HPDE6-E6E7 (cell line): ENCODE measurements at regions not wholly inside any gene's neighbourhood (a gene's known extent, or its start where the extent isn't known, plus 50 kb on each side); places are given as distances from the start of the nearest gene placed in this dataset.

Source experiments
- DNase-seq: peaks from one replicate; pipeline ENCODE4 v3.0.0; 2011; ENCODE audit warnings: missing footprints; ENCODE audit errors: extremely low spot score

- DNase-seq, result no peak
These were observed 146.2 kb downstream of the ENGASE start for GRCh38 chr17:79220713-79221291.

- DNase-seq, result no peak
These were observed 145.6 kb downstream of the ENGASE start for GRCh38 chr17:79220201-79220712.

DNA sequence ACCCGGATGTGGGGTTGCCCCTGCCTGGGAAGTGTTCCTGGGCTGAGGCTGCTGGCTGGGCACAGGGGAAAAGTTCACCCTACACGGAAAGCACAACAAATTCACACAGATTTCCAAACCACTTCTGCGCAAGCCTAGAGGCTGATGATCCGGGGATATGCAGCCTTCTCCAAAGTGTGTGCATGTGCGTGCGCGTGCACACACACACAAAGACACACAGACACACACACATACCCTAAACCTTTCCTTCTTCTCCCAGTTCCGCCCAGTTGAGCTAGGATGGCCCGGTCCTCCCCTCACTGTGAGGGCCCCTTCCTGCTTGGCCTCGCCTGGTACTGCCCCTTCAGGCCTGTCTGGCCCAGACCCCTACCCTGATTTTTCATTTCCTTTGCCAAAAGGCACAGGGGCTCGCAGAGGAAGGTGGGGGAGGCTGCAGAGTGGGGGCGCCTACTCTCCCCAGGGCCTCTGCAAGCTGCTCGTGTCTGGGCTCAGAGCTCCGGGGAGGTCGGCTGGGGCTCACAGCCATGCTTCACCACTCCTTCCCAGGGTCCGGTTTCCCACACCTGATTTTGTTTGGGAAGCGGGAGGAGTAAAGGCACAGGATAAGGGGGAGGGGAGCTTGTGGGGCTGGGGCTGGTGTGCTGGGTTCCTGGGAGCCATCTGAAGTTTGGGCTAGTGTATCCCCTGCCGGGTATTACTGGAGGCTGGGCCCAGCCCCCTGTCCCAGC is 144.7 kb downstream of the ENGASE start:
- no peak for DNase-seq

DNA sequence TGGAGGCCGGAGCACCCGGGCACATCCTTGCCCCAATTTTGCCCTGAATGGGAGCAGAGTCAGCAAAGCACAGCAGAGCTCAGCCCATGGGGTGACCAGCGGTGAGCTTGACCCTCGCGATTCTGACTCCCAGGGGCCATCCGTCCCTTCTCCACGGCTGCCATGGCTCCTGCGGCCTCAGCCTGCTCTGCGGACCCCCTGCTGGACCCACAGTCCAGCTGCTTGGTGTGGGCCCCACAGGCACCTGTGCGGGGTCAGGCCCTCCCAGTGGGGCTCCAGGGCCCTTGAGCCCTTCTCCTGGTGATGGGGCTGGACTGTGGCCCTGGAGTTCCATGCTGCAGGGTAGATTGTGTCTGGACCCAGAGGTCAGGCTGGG is 144.2 kb downstream of the ENGASE start:
- no peak for DNase-seq

- DNase-seq, result no peak
These were observed 143.7 kb downstream of the ENGASE start for GRCh38 chr17:79218175-79218824.

GRCh38 chr17:79217473-79218135 is 143.0 kb downstream of the ENGASE start:
- no peak for DNase-seq

DNA sequence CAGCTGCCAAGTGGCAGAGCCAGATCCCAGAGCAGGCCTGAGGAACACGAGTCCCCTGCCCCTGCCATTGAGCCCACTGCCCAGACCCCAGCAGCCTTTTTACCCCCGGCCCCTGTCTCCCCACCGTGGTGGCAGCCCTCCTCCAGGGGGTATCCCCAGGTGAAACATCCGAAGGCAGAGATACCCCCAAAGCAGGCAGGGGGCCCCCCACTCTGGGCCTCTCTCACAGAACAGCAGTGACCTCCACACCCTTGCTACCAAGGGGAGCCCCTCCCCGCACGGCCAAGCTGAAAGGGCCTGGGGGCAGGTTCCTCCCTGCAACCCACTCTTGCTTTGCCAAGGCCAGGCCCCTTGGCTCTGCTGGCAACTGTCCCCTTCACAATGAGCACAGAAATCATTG is 142.2 kb downstream of the ENGASE start:
- DNase-seq, result no peak

- no peak for DNase-seq
These were observed 141.8 kb downstream of the ENGASE start for GRCh38 chr17:79216391-79216790.

- no peak for DNase-seq
These were observed 141.0 kb downstream of the ENGASE start for GRCh38 chr17:79215631-79216030.

DNA sequence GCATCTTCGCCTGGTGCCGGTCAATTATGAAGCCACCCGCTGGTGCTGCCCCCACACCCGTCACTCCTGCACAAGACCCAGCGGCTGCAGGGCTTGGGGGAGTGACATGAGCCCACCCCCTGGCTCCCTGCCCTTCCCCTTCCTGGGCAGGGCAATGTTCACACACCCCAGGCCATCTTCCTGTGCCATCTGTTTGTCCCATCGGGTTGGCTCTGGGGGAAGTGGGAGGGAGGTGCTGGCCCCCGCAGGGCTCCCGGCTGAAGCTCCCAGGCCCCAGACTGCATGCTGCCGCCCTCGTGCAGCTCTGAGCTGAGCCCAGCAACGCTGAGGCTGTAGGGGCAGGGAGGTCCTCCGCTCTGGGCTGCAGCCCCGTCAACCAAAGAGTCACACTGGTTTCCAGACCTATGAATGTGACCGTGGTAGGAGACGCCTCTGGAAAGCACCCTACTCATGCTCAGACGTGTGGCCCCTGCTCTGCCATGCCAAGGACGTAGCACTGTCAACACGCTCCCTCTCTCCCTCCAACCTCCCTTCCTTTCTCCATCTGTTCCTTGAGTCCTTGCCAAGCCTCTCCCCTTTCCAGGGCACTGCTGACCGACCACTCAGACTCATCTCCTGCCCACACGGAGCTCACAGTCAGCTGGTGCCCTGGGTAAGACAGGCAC is 140.4 kb downstream of the ENGASE start:
- no peak for DNase-seq

- DNase-seq, result no peak
These were observed 139.8 kb downstream of the ENGASE start for GRCh38 chr17:79214459-79214858.

DNA sequence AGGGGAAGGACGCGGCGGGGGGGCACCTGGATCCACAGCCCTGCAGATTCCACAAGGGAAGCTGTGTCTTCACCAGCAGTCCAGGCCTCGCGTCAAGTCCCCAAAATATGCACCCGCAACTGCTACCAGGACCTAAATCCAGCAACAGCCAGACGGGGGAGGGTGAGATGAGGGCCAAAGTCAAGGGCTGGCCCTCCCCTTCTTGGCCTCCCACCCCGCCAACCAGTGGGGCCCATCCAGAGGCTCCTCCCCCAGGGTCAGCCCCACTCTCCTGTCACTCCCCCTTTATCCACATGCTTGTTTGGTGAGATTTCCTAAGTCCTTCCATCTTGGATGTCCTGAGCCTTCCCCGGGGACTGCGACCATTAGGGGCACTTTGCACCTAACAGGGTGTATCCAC is 138.7 kb downstream of the ENGASE start:
- no peak for DNase-seq

DNA sequence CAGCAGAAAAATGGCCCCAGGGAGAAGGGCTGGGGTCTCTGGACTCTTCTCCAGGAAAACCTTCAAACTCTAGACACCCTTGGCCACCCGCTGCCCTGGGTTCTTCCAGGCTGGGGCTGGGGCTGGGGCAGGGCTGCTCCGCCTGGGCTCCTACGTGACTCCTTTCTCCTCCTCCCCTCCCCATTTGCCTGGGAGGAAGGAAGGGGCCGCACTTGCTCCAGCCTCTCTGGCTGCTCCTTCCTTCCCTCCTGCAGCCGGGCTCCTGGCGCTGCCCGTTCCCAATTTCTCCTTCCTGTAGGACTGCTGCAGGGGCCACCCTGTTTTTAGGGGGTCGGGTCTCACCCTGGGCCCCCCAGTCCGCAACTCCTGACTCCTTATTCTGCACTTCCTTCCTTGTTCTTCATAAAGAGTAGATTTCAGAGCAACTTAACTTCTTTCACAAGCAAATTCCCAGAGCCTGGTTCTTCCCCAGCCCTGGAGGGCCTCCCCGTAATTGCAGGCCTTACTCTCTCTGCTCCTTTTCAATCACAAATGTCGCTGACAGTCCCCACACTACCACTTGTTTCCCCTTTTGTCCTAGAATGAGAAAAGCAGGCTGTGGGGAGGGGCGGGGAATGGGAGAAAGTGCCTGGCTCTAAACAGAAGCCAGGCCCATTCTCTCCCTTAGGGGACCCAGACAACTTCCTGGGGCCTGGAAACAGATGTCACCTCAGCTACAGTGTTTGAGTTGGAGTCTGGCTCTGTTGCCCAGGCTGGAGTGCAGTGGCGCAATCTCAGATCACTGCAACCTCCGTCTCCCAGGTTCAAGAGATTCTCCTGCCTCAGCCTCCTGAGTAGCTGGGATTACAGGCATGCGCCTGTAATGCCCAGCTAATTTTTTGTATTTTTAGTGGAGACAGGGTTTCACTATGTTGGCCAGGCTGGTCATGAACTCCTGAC is 137.8 kb downstream of the ENGASE start:
- no peak for DNase-seq

DNA sequence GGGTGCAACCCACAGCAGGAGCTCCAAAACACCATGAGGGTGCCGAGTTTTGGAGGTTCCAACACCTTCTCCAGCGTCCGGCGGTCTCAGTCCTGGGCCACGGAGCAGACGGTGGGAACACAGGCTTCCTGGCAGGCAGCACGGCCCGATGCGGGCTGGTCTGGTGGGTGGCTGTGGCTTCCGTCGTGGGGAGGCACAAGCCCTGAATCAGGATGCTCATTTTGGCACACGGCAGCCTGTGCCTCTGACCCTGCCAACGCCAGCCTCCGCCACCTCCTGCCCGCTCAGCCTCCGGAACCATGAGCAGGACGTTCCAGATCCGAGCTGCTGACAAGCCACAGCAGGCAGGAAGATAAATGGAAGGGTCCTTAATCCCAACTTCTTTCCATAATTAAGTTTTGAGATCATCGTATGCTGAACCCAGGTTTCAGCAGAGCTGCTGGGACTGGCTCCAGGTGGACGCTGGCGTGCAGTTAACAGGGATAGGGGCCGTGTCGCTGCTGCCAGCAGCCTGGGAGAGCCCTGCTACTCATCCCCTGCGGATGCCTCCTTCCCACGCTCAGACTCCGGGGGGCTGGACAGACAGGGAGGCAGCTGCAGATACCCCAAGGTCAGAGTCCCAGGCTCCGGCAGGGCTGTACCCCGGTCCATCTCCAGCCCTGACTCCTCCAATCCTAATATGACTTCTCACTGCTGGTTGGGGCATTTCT is 136.6 kb downstream of the ENGASE start:
- no peak for DNase-seq

DNA sequence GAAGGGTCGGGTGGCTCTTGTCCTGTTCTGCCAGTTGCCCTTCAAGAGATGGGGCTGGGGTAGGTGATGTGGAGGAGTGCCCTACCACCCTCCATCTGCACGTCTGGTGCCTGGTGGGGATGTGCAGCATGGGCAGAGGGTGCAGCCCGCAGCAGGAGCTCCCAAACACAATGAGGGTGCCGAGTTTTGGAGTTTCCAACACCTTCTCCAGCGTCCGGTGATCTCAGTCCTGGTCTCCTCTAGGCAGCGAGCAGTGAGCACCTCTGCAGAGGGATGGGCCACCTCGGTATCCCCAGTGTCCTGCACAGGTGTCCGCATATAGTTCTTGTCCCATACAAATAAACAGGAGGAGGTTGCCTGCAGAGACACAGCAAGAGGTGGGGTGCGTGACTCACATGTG is 136.0 kb downstream of the ENGASE start:
- no peak for DNase-seq

- DNase-seq, result no peak
These were observed 133.3 kb downstream of the ENGASE start for GRCh38 chr17:79207960-79208359.

DNA sequence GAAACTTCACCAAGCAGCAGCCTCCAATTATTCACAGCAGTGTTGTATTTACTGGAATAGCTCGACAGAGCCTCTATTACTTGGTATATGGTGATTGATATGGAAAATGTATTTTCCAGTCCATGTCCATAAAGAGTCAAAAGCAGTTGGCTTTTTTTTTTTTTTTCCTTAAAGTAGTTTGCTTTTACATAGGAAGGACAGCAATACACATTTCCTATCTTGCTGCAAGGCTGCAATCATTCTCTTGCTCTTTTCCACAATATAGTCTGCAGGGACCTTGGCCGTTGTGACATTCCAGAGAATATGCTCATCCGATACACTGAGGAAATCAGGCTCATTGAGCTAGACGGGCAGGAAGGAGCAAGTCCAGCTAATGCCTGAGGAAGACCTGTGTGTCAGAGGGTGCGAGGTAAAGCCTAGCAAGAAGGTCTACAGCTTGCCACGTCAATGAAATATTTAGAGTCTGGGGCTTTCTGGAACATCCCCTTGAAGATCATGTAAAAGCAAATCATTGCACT is 131.1 kb downstream of the ENGASE start:
- no peak for DNase-seq

DNA sequence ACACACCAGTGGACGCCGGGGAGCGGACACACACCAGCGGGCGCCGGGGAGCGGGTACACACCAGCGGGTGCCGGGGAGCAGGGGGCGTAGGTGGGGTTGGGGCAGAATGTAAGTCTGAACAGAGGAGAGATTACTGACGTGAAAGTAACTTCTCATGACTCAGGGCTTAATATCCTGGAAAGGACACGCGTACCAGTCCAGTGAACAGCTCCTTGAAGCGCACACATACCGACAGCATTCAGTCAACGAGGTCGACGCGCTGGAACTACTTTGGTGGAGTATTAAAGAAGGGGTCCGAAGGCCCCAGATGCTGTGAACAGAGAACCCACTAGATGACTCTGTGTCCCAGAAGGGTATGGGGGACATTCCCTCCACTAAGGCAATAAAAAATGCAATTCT is 129.6 kb downstream of the ENGASE start:
- DNase-seq, result no peak

DNA sequence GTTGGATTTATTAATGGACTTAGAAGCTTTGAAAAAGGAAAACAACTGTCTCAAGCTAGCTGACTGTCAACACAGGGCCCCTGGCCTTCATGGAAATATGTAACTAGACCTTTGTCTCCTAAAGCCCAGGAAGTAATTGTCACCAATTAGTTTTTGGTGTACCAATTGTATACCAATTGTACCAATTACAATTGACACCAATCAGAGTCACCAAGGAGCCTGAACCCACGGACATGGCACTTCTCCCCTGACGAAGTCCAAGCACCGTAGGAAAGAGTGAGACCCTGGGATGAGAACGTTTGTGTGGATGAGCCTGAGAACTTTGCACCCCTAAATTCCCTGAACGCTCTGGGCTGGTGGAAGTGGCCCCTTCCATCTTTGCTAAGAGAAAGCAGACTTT is 129.0 kb downstream of the ENGASE start:
- DNase-seq, result no peak

- no peak for DNase-seq
These were observed 128.4 kb downstream of the ENGASE start for GRCh38 chr17:79203016-79203415.
